GM12878 (cell line): ENCODE measurements at regions not wholly inside any gene's neighbourhood (a gene's known extent, or its start where the extent isn't known, plus 50 kb on each side); places are given as distances from the start of the nearest gene placed in this dataset.

Experiments used
- HCFC1 ChIP-seq: fragments of 150-350 bp; IDR thresholded peaks from 2 replicates; pipeline ENCODE4 v1.6.1; 2014; ENCODE audit warnings: low read length
- TF ChIP-seq, protein P1 (sequence below): IDR thresholded peaks from 2 replicates; pipeline ENCODE4 v1.6.1; 2012; ENCODE audit warnings: improper control_type of control experiment, low read depth, low read length; ENCODE audit not compliant: insufficient replicate concordance
- TF ChIP-seq, protein P2 (sequence below): IDR thresholded peaks from 2 replicates; pipeline ENCODE4 v1.6.1; 2012; ENCODE audit warnings: mild to moderate bottlenecking, low read depth, low read length

DNA sequence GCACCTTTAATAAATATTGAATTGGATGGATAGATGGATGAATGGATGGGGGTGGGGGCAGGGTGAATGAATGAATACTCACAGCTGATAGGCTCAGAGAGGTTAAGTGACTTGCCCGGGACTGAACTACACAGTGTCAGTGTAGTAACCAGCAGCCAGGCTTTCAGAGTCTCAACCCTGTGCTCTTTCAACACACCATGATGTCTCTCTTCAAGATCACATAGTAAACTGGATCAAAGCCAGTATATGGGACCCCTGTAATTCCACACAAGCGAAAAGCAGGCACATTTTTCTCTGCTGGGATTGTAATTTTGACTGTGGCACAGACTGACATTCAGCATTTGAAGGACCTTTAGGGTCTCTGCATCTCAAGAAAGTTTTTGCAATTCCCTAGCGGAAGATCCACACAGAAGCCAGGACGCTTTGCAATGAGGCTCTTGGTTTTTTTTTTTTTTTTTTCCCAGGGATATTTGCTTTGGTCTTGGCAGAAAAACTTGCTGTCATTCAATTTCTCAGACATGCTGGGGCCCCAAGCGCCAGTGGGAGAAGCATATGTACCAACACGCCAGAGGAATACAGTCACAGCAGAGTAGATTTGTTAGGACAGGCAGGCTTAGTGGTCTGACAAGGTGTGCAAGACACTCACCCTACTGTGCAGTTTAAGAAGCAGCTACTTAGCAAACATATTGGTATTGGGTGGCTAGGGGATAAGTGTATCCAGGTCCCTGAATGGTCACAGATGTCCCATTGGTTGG lies 213.1 kb upstream of the CAMK1G start (continued):
- TF ChIP-seq, protein P1, sequence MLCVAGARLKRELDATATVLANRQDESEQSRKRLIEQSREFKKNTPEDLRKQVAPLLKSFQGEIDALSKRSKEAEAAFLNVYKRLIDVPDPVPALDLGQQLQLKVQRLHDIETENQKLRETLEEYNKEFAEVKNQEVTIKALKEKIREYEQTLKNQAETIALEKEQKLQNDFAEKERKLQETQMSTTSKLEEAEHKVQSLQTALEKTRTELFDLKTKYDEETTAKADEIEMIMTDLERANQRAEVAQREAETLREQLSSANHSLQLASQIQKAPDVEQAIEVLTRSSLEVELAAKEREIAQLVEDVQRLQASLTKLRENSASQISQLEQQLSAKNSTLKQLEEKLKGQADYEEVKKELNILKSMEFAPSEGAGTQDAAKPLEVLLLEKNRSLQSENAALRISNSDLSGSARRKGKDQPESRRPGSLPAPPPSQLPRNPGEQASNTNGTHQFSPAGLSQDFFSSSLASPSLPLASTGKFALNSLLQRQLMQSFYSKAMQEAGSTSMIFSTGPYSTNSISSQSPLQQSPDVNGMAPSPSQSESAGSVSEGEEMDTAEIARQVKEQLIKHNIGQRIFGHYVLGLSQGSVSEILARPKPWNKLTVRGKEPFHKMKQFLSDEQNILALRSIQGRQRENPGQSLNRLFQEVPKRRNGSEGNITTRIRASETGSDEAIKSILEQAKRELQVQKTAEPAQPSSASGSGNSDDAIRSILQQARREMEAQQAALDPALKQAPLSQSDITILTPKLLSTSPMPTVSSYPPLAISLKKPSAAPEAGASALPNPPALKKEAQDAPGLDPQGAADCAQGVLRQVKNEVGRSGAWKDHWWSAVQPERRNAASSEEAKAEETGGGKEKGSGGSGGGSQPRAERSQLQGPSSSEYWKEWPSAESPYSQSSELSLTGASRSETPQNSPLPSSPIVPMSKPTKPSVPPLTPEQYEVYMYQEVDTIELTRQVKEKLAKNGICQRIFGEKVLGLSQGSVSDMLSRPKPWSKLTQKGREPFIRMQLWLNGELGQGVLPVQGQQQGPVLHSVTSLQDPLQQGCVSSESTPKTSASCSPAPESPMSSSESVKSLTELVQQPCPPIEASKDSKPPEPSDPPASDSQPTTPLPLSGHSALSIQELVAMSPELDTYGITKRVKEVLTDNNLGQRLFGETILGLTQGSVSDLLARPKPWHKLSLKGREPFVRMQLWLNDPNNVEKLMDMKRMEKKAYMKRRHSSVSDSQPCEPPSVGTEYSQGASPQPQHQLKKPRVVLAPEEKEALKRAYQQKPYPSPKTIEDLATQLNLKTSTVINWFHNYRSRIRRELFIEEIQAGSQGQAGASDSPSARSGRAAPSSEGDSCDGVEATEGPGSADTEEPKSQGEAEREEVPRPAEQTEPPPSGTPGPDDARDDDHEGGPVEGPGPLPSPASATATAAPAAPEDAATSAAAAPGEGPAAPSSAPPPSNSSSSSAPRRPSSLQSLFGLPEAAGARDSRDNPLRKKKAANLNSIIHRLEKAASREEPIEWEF: no peak
- TF ChIP-seq HCFC1: no peak
- TF ChIP-seq, protein P2, sequence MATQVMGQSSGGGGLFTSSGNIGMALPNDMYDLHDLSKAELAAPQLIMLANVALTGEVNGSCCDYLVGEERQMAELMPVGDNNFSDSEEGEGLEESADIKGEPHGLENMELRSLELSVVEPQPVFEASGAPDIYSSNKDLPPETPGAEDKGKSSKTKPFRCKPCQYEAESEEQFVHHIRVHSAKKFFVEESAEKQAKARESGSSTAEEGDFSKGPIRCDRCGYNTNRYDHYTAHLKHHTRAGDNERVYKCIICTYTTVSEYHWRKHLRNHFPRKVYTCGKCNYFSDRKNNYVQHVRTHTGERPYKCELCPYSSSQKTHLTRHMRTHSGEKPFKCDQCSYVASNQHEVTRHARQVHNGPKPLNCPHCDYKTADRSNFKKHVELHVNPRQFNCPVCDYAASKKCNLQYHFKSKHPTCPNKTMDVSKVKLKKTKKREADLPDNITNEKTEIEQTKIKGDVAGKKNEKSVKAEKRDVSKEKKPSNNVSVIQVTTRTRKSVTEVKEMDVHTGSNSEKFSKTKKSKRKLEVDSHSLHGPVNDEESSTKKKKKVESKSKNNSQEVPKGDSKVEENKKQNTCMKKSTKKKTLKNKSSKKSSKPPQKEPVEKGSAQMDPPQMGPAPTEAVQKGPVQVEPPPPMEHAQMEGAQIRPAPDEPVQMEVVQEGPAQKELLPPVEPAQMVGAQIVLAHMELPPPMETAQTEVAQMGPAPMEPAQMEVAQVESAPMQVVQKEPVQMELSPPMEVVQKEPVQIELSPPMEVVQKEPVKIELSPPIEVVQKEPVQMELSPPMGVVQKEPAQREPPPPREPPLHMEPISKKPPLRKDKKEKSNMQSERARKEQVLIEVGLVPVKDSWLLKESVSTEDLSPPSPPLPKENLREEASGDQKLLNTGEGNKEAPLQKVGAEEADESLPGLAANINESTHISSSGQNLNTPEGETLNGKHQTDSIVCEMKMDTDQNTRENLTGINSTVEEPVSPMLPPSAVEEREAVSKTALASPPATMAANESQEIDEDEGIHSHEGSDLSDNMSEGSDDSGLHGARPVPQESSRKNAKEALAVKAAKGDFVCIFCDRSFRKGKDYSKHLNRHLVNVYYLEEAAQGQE: no peak
